NCI-H526 treated with DMSO at 0.1 percent for 48 hours (cell line): ENCODE measurements at regions not wholly inside any gene's neighbourhood (a gene's known extent, or its start where the extent isn't known, plus 50 kb on each side); places are given as distances from the start of the nearest gene placed in this dataset.
"Not testable (repeated sequence)": the region's sequence is repeated elsewhere in the genome, so short reads cannot be mapped to it uniquely, and the experiment has no call there.

Experiments
- DNase-seq: peaks from one replicate; lab custom pipeline; 2025; lab: John Stamatoyannopoulos, UW

DNA sequence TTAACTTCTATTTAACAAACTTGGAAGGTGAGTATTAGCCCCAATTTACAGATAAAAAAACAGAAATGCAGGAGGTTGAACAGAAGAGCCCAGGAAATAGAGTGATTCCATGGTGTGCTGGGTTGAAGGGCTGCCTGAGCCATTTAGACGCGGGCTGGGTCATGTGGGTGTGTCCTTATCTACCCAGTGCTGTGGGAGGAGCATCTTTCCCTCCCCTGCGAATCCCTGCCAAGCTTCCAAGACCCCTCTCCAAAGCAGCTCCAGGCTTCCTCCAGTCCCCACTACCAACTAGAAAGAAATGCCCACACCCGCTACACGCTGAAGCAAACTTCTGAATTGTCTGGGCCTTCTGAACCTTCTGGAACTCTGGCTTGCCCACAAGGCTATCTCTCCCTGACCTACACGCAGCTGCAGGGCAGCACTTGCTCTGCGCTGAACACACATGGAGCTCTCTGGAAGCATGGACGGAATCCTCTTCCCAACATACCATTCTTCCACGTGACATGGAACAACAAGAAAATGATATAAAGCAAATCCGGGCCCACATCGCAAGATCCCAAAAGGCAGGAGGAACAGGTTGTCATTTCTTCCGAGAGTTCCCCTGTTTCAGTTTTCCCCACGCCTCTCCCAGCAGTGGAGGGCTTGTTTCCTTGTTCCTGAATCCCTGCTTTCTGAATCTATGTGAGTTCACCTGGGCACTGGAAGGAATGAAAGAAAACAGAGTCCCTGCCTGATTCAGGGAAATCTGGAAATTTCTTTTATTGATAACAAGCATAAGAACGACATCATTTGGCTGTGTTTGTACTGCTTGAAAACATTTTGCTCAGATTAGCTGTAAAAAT is 562.7 kb upstream of the ID2 start:
- no peak for DNase-seq

DNA sequence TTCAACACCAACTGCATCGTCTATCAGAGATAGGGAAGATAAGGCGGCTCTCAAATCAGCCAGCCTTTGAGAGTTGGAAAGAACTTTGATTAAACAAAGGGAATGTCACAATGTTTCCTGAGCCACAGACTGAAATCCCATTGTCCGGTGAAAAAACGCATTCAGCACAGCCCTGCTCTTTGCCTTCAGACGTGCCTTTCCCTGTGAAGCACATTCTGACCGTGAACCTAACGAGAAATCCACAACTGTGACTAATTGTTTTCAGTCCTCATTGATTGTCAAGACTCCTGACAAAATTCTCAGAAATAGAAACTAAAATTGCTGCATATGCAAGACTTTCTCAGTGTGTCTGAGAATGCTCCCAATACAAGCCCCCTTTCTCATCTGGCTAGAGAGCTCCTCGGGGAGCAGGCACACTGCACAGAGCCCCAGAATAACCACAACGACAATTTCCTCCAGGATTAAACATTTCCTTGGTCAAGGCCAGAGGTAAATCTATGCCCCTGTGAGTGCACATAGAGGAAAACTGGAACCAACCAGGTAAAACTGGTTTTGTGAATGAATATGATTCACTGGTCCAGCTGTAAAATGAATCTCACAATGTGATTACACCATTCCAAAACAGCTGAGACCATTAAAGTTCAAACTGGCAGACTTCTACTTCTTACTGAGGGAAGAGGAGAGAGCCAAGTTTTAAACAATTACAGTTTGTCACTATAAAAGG is 561.9 kb upstream of the ID2 start:
- DNase-seq: no peak

DNA sequence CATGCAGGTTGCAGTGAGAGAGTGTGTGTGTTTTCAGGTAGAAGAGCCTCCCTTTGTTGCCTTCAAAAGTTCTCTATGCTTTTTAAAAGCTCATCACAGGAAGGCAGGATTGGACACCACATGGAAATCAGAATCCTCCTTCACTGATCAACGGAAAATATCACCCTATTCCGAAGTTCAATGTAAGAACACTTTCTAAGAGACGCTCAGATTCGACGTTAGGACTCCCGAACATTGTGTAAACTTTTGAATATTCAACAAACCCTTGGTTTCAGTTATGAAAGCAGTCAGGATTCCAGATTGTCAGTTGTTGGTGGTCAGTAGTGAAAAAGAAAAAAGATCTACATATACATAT is 561.4 kb upstream of the ID2 start:
- no peak for DNase-seq

DNA sequence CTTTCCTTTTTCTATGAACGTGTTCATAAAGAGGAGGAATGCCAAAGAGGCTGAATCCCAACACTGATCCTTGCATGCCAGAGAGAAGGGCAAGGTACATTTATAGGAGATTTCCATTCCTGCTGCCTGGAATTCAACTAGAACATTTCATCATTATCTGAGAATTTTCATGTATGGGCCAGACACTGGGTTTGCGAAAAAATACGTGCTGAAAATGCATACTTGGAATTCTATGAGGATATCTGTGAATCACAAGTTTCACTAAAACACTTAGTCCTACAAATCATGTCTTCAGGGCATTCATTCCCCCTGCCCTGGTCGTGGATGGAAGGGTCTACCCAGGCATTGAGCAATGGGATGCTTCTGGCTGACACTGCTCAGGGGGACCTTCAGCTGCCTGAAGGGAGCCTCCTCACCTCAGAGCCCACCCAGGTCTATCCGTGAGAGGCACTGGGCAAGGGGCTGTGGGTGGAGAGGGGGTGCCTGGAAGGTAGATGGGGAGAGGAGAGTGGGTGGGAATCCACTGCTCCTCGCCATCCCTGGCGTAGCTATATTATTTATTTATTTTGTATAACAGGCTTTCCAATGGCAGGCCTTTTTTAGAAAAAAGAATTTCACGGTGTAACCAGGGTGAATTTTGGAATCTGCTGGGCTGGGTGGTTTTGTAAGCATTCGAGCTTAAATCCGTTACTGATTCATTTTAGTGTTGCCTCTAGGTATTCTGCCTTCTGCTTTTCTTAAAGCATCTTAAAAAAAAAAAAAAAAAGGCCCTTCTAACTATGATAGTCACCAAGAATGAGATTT is 560.6 kb upstream of the ID2 start:
- DNase-seq: no peak

DNA sequence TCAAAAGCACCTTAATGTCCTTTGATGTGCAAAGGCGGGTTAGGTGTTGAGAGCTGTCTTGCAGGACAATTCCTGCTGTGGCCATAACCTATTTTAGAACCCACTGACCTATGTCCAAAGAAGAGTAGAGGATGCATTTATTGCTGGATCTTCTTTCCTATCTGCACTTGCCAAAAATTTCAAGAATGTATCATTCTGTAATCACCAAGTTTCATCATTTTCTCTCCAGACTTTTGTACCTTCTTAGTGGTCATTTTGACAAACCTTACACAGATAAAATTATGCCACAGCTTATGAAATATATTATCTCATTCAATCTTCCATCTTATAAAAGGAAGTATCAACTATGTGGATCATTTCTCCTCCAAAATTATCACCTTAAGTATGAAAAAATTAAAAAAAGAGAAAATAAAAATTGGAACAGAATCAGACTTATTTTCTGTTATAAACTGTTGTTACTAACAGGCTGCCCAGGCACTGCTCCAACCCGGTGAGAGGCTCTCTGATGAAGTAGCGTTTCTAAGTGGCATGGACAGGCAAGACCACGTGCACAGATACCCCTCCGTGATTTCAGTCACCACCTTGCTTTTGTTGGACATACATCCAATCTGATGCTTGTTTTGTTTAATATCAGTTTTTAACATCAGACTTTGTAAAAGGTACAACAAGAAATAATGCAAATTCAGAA is 559.9 kb upstream of the ID2 start:
- no peak for DNase-seq

DNA sequence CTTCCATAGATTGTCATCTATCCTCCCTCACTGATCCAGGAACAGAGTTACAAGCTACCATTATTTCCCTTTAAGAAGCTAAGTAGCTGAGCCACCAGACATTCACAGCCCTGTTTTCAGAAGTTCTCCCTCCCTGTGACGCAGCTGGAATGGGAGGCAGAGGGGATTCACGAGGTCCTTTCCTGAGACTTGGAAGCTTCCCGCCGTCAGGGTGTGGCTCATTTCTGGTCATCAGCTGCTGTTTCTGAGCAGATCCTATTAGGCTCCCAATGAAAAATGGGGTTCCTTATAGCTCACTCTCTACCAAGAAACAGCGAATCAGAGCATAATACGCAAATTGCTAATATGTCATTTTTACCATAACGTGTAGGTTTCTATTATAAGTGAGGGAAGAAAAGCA is 559.3 kb upstream of the ID2 start:
- no peak for DNase-seq

DNA sequence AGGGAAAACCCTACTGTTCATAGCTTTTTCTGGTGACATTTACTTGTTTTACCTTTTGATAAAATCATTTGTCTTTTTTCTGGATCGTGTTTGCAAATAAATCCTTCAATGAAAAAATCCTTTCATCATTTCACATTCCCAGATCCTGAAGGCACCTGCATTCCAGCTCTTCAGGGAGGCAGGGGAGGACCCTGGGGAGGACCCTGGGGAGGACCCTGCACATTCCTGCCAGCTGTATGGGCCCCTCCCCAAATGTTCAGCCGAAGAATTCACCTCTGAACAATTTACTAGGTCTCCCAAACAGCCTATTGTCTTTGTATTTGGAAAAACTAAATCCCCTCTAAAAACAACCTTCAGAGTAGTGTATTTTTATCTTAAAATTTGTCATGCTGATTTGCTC is 558.4 kb upstream of the ID2 start:
- no peak for DNase-seq

DNA sequence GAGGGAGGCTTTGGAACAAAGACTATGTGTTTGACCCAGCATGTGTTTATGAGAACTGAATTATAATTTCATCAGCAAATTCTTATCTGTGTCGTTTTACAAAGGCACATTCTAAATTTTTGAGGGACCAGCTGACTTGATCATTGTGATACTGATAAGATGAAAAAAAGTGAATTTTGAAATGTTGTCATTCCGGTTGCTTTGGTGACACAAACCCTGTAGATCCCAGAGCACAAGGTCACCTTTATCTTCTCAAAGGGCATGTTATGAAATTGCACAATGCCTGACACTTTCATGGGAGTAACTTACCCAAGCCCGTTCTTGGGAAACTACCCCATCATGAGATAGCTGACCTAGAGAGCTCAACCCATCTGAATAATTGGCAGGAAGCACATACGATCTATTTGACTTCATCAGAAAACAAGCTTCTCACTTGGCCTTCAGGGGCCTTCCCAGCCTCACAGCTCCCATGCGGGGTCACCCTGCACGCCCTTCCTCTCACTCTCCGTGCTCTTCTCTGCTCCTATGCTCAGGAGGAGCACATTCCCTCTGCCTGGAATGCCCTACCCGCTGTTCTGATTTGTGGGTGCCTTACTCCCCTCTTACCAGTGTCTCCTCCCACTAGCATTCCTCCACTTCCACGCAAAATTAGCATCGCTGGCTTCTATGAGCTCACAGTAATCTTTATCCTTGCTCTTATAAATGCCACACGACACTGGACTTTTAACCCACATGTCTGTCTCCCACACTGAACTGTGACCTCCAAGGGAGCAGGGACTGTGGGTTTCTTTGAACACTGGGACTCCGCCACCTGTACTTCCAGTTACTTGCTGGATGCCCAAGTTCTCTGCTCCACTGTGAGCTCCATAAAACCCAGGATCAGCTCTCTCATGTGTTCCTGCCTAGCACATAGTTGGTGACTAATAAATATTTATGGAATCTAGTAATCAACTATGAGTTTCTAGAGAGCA is 555.8 kb upstream of the ID2 start:
- DNase-seq: no peak

DNA sequence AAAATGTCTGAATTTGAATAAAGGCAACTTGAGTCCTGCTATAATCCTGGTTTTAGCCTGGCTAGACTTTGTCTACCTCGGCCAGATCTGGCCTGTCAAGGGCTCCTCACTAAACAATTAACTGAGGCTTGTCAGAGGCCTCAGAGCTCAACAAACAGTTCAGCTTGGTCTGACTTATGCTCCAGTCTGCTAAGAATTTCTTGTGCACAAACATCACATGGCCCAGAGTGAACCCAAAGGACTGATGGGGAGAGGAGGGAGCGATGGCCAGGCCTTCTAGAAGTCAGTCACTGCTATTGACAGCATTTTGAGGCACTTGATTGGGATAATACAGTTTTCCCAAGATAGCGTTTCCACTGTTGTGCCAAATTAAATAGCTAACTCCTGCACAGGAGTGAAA is 555.1 kb upstream of the ID2 start:
- no peak for DNase-seq

DNA sequence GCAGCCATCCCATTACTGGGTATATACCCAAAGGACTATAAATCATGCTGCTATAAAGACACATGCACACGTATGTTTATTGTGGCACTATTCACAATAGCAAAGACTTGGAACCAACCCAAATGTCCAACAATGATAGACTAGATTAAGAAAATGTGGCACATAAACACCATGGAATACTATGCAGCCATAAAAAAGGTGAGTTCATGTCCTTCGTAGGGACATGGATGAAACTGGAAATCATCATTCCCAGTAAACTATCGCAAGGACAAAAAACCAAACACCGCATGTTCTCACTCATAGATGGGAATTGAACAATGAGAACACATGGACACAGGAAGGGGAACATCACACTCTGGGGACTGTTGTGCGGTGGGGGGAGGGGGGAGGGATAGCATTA is 550.4 kb upstream of the ID2 start:
- DNase-seq: not testable (repeated sequence)

DNA sequence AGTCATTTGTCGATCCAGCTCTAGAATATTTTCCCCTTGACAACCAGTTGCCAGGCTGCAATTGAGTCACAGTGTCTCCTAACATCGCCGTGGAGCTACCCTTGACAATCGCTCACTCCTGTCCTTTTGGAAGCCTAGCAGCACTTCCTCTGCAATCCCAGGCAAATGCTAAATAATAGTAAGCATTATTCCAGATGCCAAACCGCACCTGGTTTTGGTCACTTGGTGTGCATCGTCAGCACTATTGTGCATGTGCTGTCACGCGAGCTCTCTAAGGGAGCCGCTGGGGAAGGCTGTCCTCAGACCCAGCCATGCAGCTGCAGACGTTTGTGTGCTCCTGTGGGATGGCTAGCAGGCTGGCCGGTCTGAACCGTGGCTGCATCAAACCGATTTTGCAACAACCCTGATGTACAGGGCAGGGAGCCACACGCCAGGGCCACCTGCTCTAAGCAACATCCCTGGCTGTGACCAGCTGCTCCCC is 549.5 kb upstream of the ID2 start:
- DNase-seq: no peak

DNA sequence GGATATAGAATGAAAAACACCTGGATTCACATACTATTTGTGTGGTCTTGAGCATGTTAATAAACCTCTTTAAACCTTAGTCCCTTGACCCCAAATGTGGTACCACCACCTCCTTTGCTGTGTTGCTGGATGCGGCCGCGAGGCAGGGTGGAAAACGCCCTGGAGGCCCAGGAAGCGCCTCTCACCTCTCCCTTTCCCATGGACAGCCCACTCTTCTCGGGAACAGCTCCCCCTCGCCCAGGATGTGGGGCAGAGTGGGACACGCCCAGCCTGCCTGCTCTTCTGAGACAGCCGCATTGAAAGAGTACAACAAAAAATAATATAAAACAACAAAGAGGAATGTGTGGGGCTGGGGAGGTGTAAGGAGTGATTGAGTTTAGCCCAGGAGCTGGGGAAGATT is 549.0 kb upstream of the ID2 start:
- DNase-seq: no peak

DNA sequence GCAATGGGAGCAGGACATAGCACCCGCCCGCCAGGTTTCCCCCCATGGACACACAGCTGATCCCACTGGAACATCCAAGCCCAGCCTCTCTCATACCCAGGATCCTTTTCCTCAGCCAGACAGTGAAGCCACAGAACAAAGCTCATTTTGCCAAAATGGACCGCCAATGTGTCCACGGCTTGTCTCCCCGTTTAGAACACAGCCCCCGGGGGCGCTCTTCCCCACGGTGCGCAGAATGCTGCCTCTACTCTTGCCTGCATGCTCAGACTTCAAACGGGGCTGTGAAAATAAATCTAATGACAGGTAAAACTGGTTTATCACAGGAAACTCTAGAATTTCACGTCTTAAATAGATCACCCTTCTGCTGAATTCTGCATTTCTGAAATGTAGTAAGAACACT is 548.5 kb upstream of the ID2 start:
- DNase-seq: no peak

DNA sequence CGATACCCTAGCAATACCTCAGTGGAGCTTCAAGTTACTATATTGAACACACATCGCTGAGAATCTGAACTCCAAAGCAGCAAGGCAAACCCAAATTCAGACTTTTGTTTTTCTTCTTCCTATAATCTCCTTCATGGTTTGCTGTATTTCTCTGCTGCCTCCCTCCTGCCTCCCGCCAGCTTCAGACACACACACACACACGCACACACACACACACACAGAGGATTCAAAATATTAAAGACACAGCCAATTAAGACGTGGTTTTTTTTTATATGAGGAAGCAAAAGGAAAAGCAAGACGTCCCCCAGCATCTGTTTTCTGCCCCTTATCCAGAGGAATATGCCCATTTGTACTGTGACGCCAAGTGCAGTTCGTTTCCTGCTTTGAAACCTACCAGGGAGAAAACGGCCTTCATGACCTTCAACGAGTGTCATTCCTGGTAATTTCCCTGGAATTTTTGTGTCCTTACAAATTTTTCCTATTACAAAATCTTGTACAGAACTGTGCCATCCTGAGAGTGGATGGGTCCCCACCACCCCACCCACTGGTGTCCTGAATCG is 547.9 kb upstream of the ID2 start:
- no peak for DNase-seq

DNA sequence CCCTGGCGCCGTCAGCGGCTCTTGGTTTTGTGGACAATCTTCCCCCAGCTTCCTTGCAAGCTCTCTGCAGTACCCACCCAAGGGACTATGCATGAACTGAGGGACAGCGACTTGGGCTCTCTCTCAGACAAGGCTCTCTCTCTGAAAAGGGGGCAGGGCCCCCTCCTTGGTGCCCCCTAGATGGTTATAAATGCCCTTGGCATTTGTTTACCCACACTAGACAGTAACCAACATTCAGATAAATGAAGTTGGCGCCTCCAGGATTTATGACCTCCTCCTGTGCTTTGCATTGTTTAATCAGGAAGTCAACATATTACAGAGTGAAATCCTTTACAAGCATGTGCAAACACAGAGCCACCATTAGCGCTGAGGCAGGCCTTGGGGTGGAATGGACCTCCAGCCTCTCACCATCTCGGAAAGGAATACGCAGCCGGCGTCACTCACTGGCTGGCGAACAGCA is 547.4 kb upstream of the ID2 start:
- DNase-seq: peak; percentile 78

DNA sequence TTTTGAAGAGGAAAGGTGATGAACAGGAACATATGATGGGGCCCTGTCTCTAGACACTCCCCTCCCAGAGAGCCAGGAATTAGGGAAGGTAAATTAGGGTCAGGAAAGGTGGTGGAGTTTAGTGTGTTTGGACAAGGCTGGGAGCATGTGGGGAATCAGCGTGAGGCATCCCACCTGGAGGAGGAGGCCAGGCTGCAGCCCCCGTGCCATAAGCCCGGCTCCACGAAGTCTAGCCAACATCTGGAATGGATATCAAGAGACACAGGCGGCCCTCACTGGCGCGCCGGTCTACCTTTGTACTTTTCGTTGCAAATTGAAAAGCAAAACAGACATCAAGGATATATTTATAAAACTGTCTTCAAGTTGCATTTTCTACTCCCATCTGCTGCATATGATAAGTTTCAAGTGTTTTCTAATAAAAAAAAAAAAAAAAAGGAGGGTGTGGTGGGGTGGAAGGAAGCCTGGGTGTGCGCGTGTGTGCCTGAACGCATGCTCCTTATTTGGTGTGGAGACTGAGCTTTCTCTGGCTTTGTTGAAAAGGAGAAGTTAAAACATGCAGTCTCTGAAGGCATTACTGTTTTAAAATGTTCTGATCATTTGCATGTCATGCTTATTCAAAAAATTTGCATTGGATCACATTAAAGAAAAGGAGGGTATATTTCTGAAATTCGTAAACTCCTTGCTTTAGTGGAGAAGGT is 546.7 kb upstream of the ID2 start:
- DNase-seq: peak; percentile 76

DNA sequence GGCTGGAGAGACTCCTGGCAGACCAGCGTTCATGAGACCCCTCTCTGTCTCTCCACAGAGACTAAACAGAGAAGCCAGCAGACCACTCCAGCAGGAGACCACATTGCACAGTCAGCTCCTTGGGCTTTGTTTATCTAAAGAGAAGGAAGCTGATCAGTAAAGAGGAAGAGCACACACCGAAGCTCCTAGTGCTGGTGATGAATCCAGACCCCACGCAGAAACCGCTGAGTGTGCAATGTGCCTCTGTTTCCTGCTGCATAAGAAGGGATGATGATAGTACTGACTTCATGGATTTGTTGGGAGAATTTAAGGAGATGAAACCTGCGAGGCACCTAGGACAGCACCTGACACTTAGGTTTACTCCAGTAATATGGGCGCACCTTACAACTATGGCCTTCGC is 544.1 kb upstream of the ID2 start:
- DNase-seq: no peak

DNA sequence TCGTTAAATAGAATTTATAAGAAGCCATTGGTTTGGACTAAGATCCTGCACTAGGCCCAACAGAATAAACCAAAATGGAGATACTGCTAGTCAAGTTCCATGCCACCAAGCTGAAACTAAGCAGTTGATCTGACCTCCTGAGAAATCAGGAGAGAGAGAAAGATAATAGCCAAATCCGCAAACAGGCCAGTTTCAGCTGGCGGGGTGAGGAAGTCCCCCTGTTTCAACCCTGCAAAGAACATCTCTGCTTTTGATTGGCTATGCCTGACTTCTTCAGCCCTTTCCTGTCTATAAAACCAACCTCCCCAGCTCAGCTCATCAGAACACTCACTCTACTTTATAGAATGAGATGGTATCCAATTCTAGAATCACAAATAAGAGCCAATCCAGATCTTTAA is 543.3 kb upstream of the ID2 start:
- no peak for DNase-seq

DNA sequence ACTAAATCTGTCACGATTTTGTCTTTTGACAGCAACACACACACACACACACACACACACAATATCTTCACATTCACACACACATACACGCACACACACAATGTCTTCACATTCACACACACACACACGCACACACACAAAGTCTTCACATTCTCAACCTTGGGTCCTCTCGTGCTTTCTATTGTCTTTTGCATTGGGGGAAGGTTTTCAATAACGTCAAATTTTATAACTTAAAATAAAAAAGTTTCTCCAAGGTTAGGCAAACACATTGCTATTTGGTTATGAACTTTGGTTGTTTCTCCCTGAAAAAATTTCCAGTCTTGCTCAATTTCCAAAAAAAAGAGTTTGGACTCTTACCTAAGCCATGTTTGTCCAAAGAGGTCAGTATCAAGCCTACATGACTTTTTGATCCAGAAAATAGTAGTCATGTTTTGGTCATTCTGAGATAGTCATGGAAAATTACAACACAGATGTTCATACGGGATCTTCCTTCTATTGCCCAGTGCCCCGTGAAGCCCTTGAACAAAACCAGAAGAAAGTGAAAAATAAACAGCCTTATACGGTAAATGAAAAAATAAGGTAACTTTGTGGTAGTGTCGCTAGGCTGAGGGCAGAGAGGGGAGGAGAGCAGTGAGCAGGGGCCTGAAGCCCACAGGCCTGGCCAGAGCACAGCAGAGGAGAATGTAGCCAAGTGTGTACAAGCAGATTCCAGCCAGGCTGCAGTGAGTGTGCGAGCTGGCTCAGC is 542.8 kb upstream of the ID2 start:
- no peak for DNase-seq
